ENCODE measurements at regions not wholly inside any gene's neighbourhood (a gene's known extent, or its start where the extent isn't known, plus 50 kb on each side); places are given as distances from the start of the nearest gene placed in this dataset.

DNA sequence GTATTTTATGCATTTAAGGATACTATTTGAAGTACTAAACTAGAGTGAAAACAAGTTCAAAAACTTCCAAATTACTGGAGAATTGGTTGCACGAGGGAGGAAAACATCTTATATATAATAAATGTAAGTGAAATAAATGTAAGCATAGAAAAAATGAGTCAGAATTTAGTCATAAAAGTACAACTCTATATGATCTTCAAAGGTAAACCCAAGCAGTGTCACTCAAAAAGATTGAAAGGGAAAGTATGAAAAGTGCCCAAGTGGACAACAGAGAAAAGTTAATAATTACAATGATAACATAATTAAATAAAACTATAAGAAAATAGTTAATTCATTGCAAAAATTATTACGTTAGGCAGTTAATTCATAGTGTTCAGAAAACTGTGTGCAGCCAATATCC, 2288.5 kb upstream of the C9orf72 start:
- TF ChIP-seq CTCF (IDR thresholded peaks at IDR 0.05; ENCODE audit: low read length) (no peak), EZH2 (IDR thresholded peaks at IDR 0.05; ENCODE audit: borderline replicate concordance, low read length) (no peak)
